A549 (cell line): ENCODE measurements at regions not wholly inside any gene's neighbourhood (a gene's known extent, or its start where the extent isn't known, plus 50 kb on each side); places are given as distances from the start of the nearest gene placed in this dataset.

ENCODE experiments used
- CEBPB ChIP-seq, 2 experiments: fragments of >200 bp in 1 of 2; sonication (Bioruptor Twin) in 1 of 2; formaldehyde crosslinking in 1 of 2; IDR thresholded peaks; 2 replicates each; pipeline ENCODE4 v1.6.1; 2012 to 2016
- RAD21 ChIP-seq, 2 experiments: fragments of >200 bp in 1 of 2; sonication (Bioruptor Twin) in 1 of 2; formaldehyde crosslinking in 1 of 2; IDR thresholded peaks in 1 of 2; conservative IDR thresholded peaks in 1 of 2; 2 replicates in 1 of 2; 3 replicates in 1 of 2; pipeline ENCODE4 v1.6.1; 2012 to 2018; ENCODE audit warnings: inconsistent platforms in 1 of 2
- TF ChIP-seq, protein P1 (sequence below): fragments of >200 bp; sonication (Bioruptor Twin); formaldehyde crosslinking; IDR thresholded peaks from 3 replicates; pipeline ENCODE4 v1.5.1; 2016

DNA sequence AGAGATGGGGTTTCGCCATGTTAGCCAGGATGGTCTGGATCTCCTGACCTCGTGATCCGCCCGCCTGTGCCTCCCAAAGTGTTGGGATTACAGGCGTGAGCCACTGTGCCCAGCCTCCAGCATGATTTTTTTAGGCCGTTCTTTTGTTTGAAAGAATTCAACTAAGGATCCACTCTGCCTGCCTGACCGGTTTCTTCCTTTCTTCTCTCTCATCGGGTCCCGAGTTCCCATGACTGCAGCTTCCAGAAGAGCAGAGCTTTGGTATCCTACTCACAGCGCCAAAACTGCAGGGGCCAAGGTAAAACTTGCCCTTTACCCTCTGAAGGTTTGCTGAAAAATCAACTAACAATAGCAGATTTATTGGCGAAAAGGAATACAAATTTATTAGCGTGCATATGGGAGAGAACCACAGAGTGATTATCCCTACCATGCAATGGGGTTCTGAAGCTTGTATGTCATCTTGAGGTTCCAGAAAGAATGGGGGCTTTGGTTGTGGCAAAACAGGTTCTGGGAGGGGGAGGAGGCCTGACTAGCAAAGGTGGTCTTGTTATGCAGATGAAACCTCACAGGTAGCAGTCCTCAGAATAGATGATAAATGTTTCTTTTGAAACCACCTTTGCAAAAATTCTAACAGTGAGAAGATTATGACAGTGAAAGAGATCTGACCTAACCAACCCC, 87.0 kb upstream of the MSH6 start:
- no peak for TF ChIP-seq CEBPB (IDR thresholded peaks at IDR 0.05)
- TF ChIP-seq, protein P1, sequence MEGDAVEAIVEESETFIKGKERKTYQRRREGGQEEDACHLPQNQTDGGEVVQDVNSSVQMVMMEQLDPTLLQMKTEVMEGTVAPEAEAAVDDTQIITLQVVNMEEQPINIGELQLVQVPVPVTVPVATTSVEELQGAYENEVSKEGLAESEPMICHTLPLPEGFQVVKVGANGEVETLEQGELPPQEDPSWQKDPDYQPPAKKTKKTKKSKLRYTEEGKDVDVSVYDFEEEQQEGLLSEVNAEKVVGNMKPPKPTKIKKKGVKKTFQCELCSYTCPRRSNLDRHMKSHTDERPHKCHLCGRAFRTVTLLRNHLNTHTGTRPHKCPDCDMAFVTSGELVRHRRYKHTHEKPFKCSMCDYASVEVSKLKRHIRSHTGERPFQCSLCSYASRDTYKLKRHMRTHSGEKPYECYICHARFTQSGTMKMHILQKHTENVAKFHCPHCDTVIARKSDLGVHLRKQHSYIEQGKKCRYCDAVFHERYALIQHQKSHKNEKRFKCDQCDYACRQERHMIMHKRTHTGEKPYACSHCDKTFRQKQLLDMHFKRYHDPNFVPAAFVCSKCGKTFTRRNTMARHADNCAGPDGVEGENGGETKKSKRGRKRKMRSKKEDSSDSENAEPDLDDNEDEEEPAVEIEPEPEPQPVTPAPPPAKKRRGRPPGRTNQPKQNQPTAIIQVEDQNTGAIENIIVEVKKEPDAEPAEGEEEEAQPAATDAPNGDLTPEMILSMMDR: no peak
- TF ChIP-seq RAD21 (conservative IDR thresholded peaks at IDR 0.05 in 1 of 2, IDR thresholded peaks at IDR 0.05 in 1 of 2): no peak
